ENCODE measurements at regions not wholly inside any gene's neighbourhood (a gene's known extent, or its start where the extent isn't known, plus 50 kb on each side); places are given as distances from the start of the nearest gene placed in this dataset.

DNA sequence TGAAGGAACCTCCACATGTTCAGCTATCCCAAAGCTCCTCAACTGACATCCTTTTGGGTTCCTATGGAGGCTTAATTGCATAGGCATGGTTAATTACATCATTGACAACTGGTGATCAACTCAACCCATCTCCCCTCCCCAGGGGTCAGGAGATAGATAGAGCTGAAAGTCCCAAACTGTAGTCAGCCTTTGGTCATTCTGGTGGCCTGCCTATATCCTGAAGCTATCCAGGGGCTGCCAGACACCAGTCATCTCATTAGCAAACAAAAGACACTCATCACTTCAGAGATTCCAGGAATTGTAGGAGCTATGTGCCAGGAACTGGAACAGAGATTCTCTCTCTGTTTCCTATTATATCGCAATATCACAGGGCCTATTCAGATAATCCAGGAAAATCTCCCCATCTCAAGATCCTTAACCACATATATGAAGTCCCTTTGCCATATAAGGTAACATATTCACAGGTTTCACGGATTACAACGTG lies 646.5 kb upstream of the GRAMD2B start:
- TF ChIP-seq CTCF (IDR thresholded peaks at IDR 0.05; ENCODE audit: extremely low read depth in 1 of 2, insufficient read depth in 1 of 2, low read depth in 1 of 2, low read length in 2 of 2) = no peak
- no peak for TF ChIP-seq POLR2A (IDR thresholded peaks at IDR 0.05; ENCODE audit: low read depth, low read length)
- no peak for TF ChIP-seq POLR2AphosphoS5 (IDR thresholded peaks at IDR 0.05; ENCODE audit: insufficient read depth, low read depth, low read length)
- TF ChIP-seq EZH2 (IDR thresholded peaks at IDR 0.05; ENCODE audit: borderline replicate concordance, low read depth, low read length, severe bottlenecking) = no peak
- TF ChIP-seq GATA2 (IDR thresholded peaks at IDR 0.05; ENCODE audit: insufficient read depth, insufficient read length, low read depth, low read length) = no peak
- no peak for TF ChIP-seq MAX (IDR thresholded peaks at IDR 0.05; ENCODE audit: insufficient read depth, insufficient read length)
- no peak for TF ChIP-seq MYC (IDR thresholded peaks at IDR 0.05; ENCODE audit: low read depth, low read length)
- no peak for TF ChIP-seq FOS (IDR thresholded peaks at IDR 0.05; ENCODE audit: borderline replicate concordance, insufficient read depth, low read length)

Data from endothelial cell of umbilical vein (primary cell).